Natural killer cell (primary cell): ENCODE measurements at regions not wholly inside any gene's neighbourhood (a gene's known extent, or its start where the extent isn't known, plus 50 kb on each side); places are given as distances from the start of the nearest gene placed in this dataset.
"Not testable (repeated sequence)": the region's sequence is repeated elsewhere in the genome, so short reads cannot be mapped to it uniquely, and the experiment has no call there.

Experiments
- ATAC-seq, 3 donors: fragments of 150-1000 bp in 2 of 3; fragments of 200-7000 bp in 1 of 3; cut with Tn5 transposase; 1 replicate in 1 of 3; 2 replicates in 2 of 3; pipeline ENCODE4 v1.10.0; 2021; ENCODE audit warnings: mild to moderate bottlenecking in 2 of 3, moderate library complexity in 2 of 3
- DNase-seq, 2 donors: peaks; one replicate each; pipeline versions ENCODE4 v3.0.0 to v3.0.0-alpha.2; 2013 to 2021; ENCODE audit warnings: mixed read lengths in 1 of 2
- H3K27ac ChIP-seq: one replicate; pipeline ENCODE4 v1.5.1; 2013; ENCODE audit warnings: mild to moderate bottlenecking, low read length
- H3K27me3 ChIP-seq: one replicate; pipeline ENCODE4 v1.6.1; 2013; ENCODE audit warnings: low read length; ENCODE audit not compliant: control insufficient read depth, insufficient read depth
- H3K36me3 ChIP-seq: one replicate; pipeline ENCODE4 v1.6.1; 2013; ENCODE audit warnings: low read length; ENCODE audit not compliant: control insufficient read depth, insufficient read depth
- H3K4me1 ChIP-seq: one replicate; pipeline ENCODE4 v1.6.1; 2013; ENCODE audit warnings: low read length; ENCODE audit not compliant: control insufficient read depth, insufficient read depth
- H3K4me3 ChIP-seq: one replicate; pipeline ENCODE4 v1.5.1; 2013; ENCODE audit warnings: low read length
- H3K9me3 ChIP-seq: one replicate; pipeline ENCODE4 v1.6.1; 2013; ENCODE audit warnings: low read length; ENCODE audit not compliant: control insufficient read depth, insufficient read depth
- H3K27ac Mint-ChIP-seq, 2 donors: one replicate each; pipeline ENCODE4 v1.8.0; 2022; ENCODE audit warnings: mild to moderate bottlenecking in 2 of 2, mixed read lengths in 2 of 2, moderate library complexity in 1 of 2
- H3K27me3 Mint-ChIP-seq, 2 donors: one replicate each; pipeline ENCODE4 v1.8.0; 2022; ENCODE audit warnings: low read depth in 2 of 2, mixed read lengths in 2 of 2
- H3K36me3 Mint-ChIP-seq: one replicate; pipeline ENCODE4 v1.8.0; 2022; ENCODE audit warnings: mixed read lengths
- H3K4me1 Mint-ChIP-seq, 2 donors: one replicate each; pipeline ENCODE4 v1.8.0; 2022; ENCODE audit warnings: mixed read lengths in 2 of 2
- H3K4me3 Mint-ChIP-seq: one replicate; pipeline ENCODE4 v1.8.0; 2022; ENCODE audit warnings: mild to moderate bottlenecking, moderate library complexity, mixed read lengths
- H3K9me3 Mint-ChIP-seq, 2 donors: one replicate each; pipeline ENCODE4 v1.8.0; 2022; ENCODE audit warnings: mixed read lengths in 2 of 2
- CTCF ChIP-seq: fragments of 200-600 bp; IDR thresholded peaks from one replicate; pipeline ENCODE4 v1.8.0; 2022; ENCODE audit warnings: antibody characterized with exemption
- WGBS: methylation state at CpG from one replicate; pipeline ENCODE4 v1.1.7; 2013; ENCODE audit warnings: missing lambda C conversion rate; ENCODE audit not compliant: insufficient coverage; 5-methylcytosine and 5-hydroxymethylcytosine counted together
- intact Hi-C: fragments of 100-400 bp; cut with micrococcal nuclease; formaldehyde crosslinking; loops from one replicate; pipeline ENCODE4 v1.14.2; 2022

GRCh38 chr2:47628904-47629303 is 58.1 kb upstream of the KCNK12 start:
- Mint-ChIP-seq H3K36me3 (no peaks in the 10 kb centered on the region), H3K27me3 (peaks cover 14 to 25% of the 10 kb centered on the region in 2 donors), H3K4me3 (no peak overlapping the region), H3K9me3 (no peaks in the 10 kb centered on the region), H3K27ac (no peak overlapping the region), H3K4me1 (no peaks in the 10 kb centered on the region)
- TF ChIP-seq CTCF = no peak
- ATAC-seq (no peak), DNase-seq (no peak)
- H3K36me3 ChIP-seq = no peaks in the 10 kb centered on the region
- 78% methylated on average over 2 of the region's 3 CpGs for WGBS
- H3K27ac ChIP-seq = no peak overlapping the region
- H3K9me3 ChIP-seq = no peaks in the 10 kb centered on the region
- intact Hi-C loops = no loop called here
- H3K4me3 ChIP-seq = no peak overlapping the region
- no peaks in the 10 kb centered on the region for H3K27me3 ChIP-seq
- H3K4me1 ChIP-seq = no peaks in the 10 kb centered on the region

GRCh38 chr2:47626664-47627063 is 55.9 kb upstream of the KCNK12 start:
- Histone ChIP-seq H3K4me1 (no peaks in the 10 kb centered on the region), H3K9me3 (no peaks in the 10 kb centered on the region), H3K4me3 (no peak overlapping the region), H3K27ac (no peak overlapping the region), H3K27me3 (no peaks in the 10 kb centered on the region), H3K36me3 (no peaks in the 10 kb centered on the region)
- H3K27ac Mint-ChIP-seq = no peak overlapping the region
- no peak for TF ChIP-seq CTCF
- intact Hi-C loops = no loop called here
- H3K27me3 Mint-ChIP-seq = peaks cover 17 to 32% of the 10 kb centered on the region in 2 donors
- H3K4me3 Mint-ChIP-seq = no peak overlapping the region
- ATAC-seq (no peak), DNase-seq (no peak)
- no peaks in the 10 kb centered on the region for H3K36me3 Mint-ChIP-seq
- 98% methylated on average over 4 of the region's 5 CpGs for WGBS
- no peaks in the 10 kb centered on the region for H3K4me1 Mint-ChIP-seq
- H3K9me3 Mint-ChIP-seq = no peaks in the 10 kb centered on the region

GRCh38 chr2:47623140-47623539 is 52.4 kb upstream of the KCNK12 start:
- DNase-seq, H3K4me1 ChIP-seq, intact Hi-C loops, H3K4me1 Mint-ChIP-seq, H3K27ac ChIP-seq, H3K27ac Mint-ChIP-seq, H3K9me3 ChIP-seq, H3K27me3 ChIP-seq, H3K4me3 Mint-ChIP-seq, H3K4me3 ChIP-seq, H3K9me3 Mint-ChIP-seq, H3K36me3 ChIP-seq, H3K36me3 Mint-ChIP-seq, ATAC-seq: not testable (repeated sequence)
- whole genome bisulfite sequencing = no CpG with 5 or more reads among the region's 1 CpG
- peaks cover 13 to 32% of the 10 kb centered on the region in 2 donors for H3K27me3 Mint-ChIP-seq

- no peaks in the 10 kb centered on the region for H3K9me3 Mint-ChIP-seq
- H3K27ac ChIP-seq = no peak overlapping the region
- no peak for TF ChIP-seq CTCF
- H3K36me3 Mint-ChIP-seq = no peaks in the 10 kb centered on the region
- no peak overlapping the region for H3K4me3 ChIP-seq
- peaks cover 9 to 27% of the 10 kb centered on the region in 2 donors for H3K27me3 Mint-ChIP-seq
- H3K27me3 ChIP-seq = no peaks in the 10 kb centered on the region
- no peaks in the 10 kb centered on the region for H3K4me1 ChIP-seq
- no peaks in the 10 kb centered on the region for H3K4me1 Mint-ChIP-seq
- WGBS = 91% methylated on average over 6 of the region's 6 CpGs
- no peaks in the 10 kb centered on the region for H3K9me3 ChIP-seq
- no peak overlapping the region for H3K4me3 Mint-ChIP-seq
- no peak overlapping the region for H3K27ac Mint-ChIP-seq
- DNase-seq = no peak
- no peaks in the 10 kb centered on the region for H3K36me3 ChIP-seq
- ATAC-seq = no peak
- intact Hi-C loops = no loop called here
Observed at GRCh38 chr2:47620770-47621437, 50.1 kb upstream of the KCNK12 start.
